ENCODE measurements at regions not wholly inside any gene's neighbourhood (a gene's known extent, or its start where the extent isn't known, plus 50 kb on each side); places are given as distances from the start of the nearest gene placed in this dataset.

- TF ChIP-seq, protein P1, sequence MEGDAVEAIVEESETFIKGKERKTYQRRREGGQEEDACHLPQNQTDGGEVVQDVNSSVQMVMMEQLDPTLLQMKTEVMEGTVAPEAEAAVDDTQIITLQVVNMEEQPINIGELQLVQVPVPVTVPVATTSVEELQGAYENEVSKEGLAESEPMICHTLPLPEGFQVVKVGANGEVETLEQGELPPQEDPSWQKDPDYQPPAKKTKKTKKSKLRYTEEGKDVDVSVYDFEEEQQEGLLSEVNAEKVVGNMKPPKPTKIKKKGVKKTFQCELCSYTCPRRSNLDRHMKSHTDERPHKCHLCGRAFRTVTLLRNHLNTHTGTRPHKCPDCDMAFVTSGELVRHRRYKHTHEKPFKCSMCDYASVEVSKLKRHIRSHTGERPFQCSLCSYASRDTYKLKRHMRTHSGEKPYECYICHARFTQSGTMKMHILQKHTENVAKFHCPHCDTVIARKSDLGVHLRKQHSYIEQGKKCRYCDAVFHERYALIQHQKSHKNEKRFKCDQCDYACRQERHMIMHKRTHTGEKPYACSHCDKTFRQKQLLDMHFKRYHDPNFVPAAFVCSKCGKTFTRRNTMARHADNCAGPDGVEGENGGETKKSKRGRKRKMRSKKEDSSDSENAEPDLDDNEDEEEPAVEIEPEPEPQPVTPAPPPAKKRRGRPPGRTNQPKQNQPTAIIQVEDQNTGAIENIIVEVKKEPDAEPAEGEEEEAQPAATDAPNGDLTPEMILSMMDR (conservative IDR thresholded peaks at IDR 0.05) = no peak
- no peak for TF ChIP-seq ZFX (IDR thresholded peaks at IDR 0.05)
These were observed 389.4 kb downstream of the ZEB2 start for GRCh38 chr2:144130551-144130950.

Measured in C4-2B (cell line).